Epithelial cell of esophagus (primary cell): ENCODE measurements at regions not wholly inside any gene's neighbourhood (a gene's known extent, or its start where the extent isn't known, plus 50 kb on each side); places are given as distances from the start of the nearest gene placed in this dataset.
A peak's percentile ranks its signal among the peaks of the same experiment; 100 is the strongest.
"Not testable (repeated sequence)": the region's sequence is repeated elsewhere in the genome, so short reads cannot be mapped to it uniquely, and the experiment has no call there.

ENCODE experiments used
- DNase-seq: peaks from one replicate; pipeline ENCODE4 v3.0.0; 2010; ENCODE audit warnings: low read depth
- H3K4me3 ChIP-seq: 2 replicates; pipeline ENCODE4 v1.5.1; 2011; ENCODE audit warnings: mild to moderate bottlenecking, low read length, control low read depth
- TF ChIP-seq, protein P1 (sequence below): IDR thresholded peaks from 2 replicates; pipeline ENCODE4 v1.5.1; 2011; ENCODE audit warnings: low read depth, mild to moderate bottlenecking, low read length, control low read depth, inconsistent platforms; ENCODE audit not compliant: insufficient read depth; ENCODE audit errors: missing control alignments

DNA sequence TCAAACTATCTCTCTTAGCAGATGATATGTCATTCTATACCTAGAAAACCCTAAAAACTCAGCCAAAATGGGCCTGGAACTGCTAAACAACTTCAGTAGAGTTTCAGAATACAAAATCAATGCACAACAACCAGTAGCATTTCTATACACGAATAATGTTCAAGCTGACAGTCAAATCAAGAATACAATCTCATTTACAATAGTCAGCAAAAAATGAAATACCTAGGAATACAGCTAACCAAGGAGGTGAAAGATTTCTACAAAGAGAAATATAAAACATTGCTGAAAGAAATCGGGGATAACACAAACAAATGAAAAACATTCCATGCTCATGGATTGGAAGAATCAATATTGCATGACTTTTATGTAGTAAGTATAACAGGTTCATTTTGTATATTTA is 804.8 kb downstream of the SLITRK1 start:
- TF ChIP-seq, protein P1, sequence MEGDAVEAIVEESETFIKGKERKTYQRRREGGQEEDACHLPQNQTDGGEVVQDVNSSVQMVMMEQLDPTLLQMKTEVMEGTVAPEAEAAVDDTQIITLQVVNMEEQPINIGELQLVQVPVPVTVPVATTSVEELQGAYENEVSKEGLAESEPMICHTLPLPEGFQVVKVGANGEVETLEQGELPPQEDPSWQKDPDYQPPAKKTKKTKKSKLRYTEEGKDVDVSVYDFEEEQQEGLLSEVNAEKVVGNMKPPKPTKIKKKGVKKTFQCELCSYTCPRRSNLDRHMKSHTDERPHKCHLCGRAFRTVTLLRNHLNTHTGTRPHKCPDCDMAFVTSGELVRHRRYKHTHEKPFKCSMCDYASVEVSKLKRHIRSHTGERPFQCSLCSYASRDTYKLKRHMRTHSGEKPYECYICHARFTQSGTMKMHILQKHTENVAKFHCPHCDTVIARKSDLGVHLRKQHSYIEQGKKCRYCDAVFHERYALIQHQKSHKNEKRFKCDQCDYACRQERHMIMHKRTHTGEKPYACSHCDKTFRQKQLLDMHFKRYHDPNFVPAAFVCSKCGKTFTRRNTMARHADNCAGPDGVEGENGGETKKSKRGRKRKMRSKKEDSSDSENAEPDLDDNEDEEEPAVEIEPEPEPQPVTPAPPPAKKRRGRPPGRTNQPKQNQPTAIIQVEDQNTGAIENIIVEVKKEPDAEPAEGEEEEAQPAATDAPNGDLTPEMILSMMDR = no peak
- no peak for DNase-seq
- no peak overlapping the region for H3K4me3 ChIP-seq

DNA sequence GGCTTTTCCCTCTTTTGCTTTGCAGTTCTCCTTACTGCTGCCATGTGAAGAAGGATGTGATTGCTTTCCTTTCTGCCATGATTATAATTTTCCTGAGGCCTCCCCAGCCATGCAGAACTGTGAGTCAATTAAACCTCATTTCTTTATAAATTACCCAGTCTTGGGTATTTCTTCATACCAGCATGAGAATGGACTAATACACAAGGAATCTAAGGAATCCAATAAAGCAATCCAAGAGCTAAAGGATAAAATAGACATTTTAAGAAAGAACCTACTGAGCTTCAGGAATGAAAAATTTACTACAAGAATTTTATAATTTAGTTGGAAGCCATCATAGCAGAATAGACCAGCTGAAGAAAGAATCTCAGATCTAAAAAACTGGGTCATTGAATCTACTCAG is 808.3 kb downstream of the SLITRK1 start:
- not testable (repeated sequence) for H3K4me3 ChIP-seq, DNase-seq

DNA sequence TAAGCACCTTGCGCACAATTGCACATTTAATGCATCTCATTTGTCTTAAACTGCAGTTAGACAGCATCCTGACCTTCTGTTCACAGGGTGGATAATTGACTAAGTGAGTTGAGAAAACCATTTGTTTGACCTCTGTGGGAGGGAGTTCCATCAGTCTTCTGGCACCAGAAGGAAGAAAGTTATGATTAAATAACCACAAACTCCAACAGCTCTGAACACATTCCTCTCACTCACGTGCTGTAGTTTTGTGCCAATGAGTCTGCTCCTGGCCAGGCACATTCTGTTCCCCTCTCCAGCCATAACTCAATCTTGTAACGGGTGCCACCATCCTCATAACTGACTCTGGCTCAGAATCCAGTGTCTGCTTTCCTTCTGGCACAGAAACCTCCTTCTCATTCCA is 817.2 kb downstream of the SLITRK1 start:
- no peak for DNase-seq

GRCh38 chr13:83057119-83057518 is 825.2 kb downstream of the SLITRK1 start:
- no peak for DNase-seq
- TF ChIP-seq, protein P1 = no peak
- H3K4me3 ChIP-seq = no peak overlapping the region

More for the DNA sequence above, 817.2 kb downstream of the SLITRK1 start:
- H3K4me3 ChIP-seq = no peak overlapping the region
- TF ChIP-seq, protein P1 = no peak

DNA sequence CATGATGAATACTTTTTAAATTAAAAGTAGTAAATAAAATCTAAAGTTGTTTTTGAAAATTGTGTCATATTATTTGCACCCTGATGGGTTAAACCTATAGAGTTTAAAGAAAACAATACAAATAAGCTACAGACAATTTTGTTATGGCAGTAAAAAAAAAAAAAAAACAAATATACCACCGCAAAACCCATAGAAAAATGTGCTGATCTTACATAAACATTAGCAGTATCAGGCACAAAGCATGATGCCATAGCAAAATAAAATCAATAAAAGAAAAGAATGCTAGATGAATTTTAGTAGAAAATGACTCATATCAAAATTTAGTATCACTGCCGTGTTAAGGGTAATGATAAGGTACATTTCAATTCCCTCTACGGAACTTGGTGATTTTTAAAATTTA is 826.0 kb downstream of the SLITRK1 start:
- H3K4me3 ChIP-seq = no peak overlapping the region
- no peak for DNase-seq
- TF ChIP-seq, protein P1 = no peak

DNA sequence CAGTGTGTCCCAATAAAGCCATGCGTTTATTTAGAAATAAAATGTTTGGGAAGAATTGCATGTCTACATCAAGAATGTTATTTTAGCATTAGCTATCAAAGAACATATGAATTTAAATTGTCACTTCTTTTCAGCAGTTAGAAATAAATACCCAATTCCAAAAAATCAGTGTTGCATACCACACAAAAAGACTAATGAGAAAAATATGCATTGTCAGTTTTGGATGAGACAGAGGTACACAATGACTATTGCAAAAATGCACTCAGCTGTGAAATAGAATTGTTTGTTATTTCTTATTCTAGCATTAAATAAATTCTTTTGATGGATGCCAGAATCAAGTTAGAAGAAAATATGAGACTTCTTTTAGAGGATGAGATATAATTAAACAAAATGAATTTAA is 833.9 kb downstream of the SLITRK1 start:
- DNase-seq = peak; percentile 11
- TF ChIP-seq, protein P1 = no peak

DNA sequence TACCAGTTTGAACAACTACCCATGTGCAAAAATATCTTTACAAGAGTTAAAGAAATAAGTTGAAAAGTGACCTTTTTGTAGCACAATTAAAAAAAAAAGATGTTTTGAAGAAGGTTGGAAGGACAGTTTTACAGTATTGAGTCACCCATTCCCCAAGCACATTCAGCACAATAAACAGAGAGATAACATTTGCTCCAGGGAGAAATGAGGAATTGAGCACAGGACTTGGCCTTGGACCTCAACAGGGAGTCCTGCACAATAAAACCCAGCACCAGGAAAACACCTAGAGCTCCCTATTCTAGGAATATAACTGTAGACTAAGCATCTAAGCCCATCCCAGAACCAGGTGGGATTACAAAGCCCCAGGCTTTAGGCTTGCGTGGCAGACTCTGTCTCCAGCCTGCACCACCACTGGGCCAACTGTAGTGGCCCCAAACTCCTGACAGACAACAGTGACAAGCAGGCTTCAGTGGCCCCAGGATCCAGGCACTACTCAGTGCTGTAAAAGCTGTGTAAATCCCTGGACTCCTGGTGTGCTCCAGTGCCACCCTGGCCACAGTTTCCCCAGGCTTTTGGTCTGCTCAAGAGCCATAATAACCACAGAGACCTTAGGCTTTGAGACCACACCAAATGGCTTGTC is 857.2 kb downstream of the SLITRK1 start:
- no peak for DNase-seq
- TF ChIP-seq, protein P1 = no peak

More for the DNA sequence above, 833.9 kb downstream of the SLITRK1 start:
- no peak overlapping the region for H3K4me3 ChIP-seq

GRCh38 chr13:83024232-83024631 is 858.0 kb downstream of the SLITRK1 start:
- DNase-seq = no peak
- no peak overlapping the region for H3K4me3 ChIP-seq
- TF ChIP-seq, protein P1 = no peak

More for the DNA sequence above, 857.2 kb downstream of the SLITRK1 start:
- H3K4me3 ChIP-seq = no peak overlapping the region
